H1 (cell line): ENCODE measurements at regions not wholly inside any gene's neighbourhood (a gene's known extent, or its start where the extent isn't known, plus 50 kb on each side); places are given as distances from the start of the nearest gene placed in this dataset.

Experiments used
- CHD2 ChIP-seq: IDR thresholded peaks from 2 replicates; pipeline ENCODE4 v1.6.1; 2012; ENCODE audit warnings: low read length, improper control_type of control experiment
- CHD7 ChIP-seq: fragments of 300-600 bp; sonication (generic); IDR thresholded peaks from 2 replicates; pipeline ENCODE4 v1.7.1; 2012; ENCODE audit warnings: low read length, moderate library complexity, mild to moderate bottlenecking, inconsistent platforms; ENCODE audit not compliant: insufficient replicate concordance
- SP4 ChIP-seq: IDR thresholded peaks from 2 replicates; pipeline ENCODE4 v1.6.1; 2012; ENCODE audit warnings: low read length, inconsistent platforms
- TAF1 ChIP-seq: IDR thresholded peaks from 2 replicates; pipeline ENCODE4 v1.6.1; 2011; ENCODE audit warnings: mild to moderate bottlenecking, low read depth, low read length

- TF ChIP-seq CHD7 = no peak
- no peak for TF ChIP-seq SP4
- no peak for TF ChIP-seq TAF1
- TF ChIP-seq CHD2 = no peak
Observed at GRCh38 chr1:187185389-187185788, 356.6 kb downstream of the PLA2G4A start (continued).
